Fibroblast of pulmonary artery (primary cell): ENCODE measurements at regions not wholly inside any gene's neighbourhood (a gene's known extent, or its start where the extent isn't known, plus 50 kb on each side); places are given as distances from the start of the nearest gene placed in this dataset.

Experiments
- DNase-seq: peaks from one replicate; pipeline ENCODE4 v3.0.0-alpha.2; 2010; ENCODE audit warnings: low read depth
- H3K4me3 ChIP-seq: replicated peaks from 2 replicates; pipeline ENCODE4 v1.5.1; 2011; ENCODE audit warnings: low read depth, mild to moderate bottlenecking, control low read depth, low read length, moderate library complexity
- CTCF ChIP-seq: IDR thresholded peaks from 2 replicates; pipeline ENCODE4 v1.5.1; 2011; ENCODE audit warnings: mild to moderate bottlenecking, control low read depth, low read length, inconsistent platforms; ENCODE audit errors: missing control alignments

GRCh38 chr4:83890231-83890630, 354.3 kb downstream of the GPAT3 start:
- no peak for TF ChIP-seq CTCF
- H3K4me3 ChIP-seq, result no peak overlapping the region
- DNase-seq, result peak; percentile 17

- peak; percentile 44 for DNase-seq
These were observed 353.9 kb downstream of the GPAT3 start for GRCh38 chr4:83889802-83890201.

GRCh38 chr4:83885256-83886182, 349.6 kb downstream of the GPAT3 start:
- H3K4me3 ChIP-seq, result no peak overlapping the region
- no peak for TF ChIP-seq CTCF
- no peak for DNase-seq

More at GRCh38 chr4:83889802-83890201, 353.9 kb downstream of the GPAT3 start:
- TF ChIP-seq CTCF, result no peak
- no peak overlapping the region for H3K4me3 ChIP-seq

- TF ChIP-seq CTCF, result no peak
- no peak for DNase-seq
- no peak overlapping the region for H3K4me3 ChIP-seq
These were observed 340.1 kb downstream of the GPAT3 start for GRCh38 chr4:83876047-83876446.

- no peak overlapping the region for H3K4me3 ChIP-seq
- DNase-seq, result no peak
- no peak for TF ChIP-seq CTCF
These were observed 339.5 kb downstream of the GPAT3 start for GRCh38 chr4:83875437-83875836.

GRCh38 chr4:83873996-83874395, 338.1 kb downstream of the GPAT3 start:
- no peak overlapping the region for H3K4me3 ChIP-seq
- TF ChIP-seq CTCF, result no peak
- no peak for DNase-seq
